T47D (cell line): ENCODE measurements at regions not wholly inside any gene's neighbourhood (a gene's known extent, or its start where the extent isn't known, plus 50 kb on each side); places are given as distances from the start of the nearest gene placed in this dataset.

Experiments
- DNase-seq, 2 experiments: peaks; one replicate each; pipeline versions ENCODE4 v3.0.0 to v3.0.0-alpha.2; 2011 to 2012; ENCODE audit warnings: low read depth in 1 of 2, low spot score in 1 of 2
- JUND ChIP-seq: IDR thresholded peaks from 2 replicates; pipeline ENCODE4 v1.6.1; 2012; ENCODE audit warnings: low read depth
- in situ Hi-C: cut with HindIII; loops from 2 replicates; pipeline ENCODE4 v1.10.0; 2016; ENCODE audit warnings: low sequenced_read_pairs, low pct_unique_long_range_greater_than_20kb

GRCh38 chr1:232403017-232403714 lies 226.8 kb downstream of the SIPA1L2 start:
- no peak for DNase-seq
- in situ Hi-C loops = no loop called here
- TF ChIP-seq JUND = no peak

- no peak for TF ChIP-seq JUND
- in situ Hi-C loops = no loop called here
- DNase-seq = no peak
Observed at GRCh38 chr1:232398823-232399222, 231.1 kb downstream of the SIPA1L2 start.

GRCh38 chr1:232393444-232394146 lies 236.3 kb downstream of the SIPA1L2 start:
- DNase-seq = no peak
- in situ Hi-C loops = no loop called here
- no peak for TF ChIP-seq JUND

GRCh38 chr1:232393010-232393409 lies 236.9 kb downstream of the SIPA1L2 start:
- in situ Hi-C loops = no loop called here
- DNase-seq = no peak
- no peak for TF ChIP-seq JUND

- TF ChIP-seq JUND = no peak
- in situ Hi-C loops = no loop called here
- no peak for DNase-seq
Observed at GRCh38 chr1:232390590-232390989, 239.3 kb downstream of the SIPA1L2 start.

GRCh38 chr1:232389744-232390143 lies 240.2 kb downstream of the SIPA1L2 start:
- no peak for DNase-seq
- in situ Hi-C loops = no loop called here
- TF ChIP-seq JUND = no peak

- in situ Hi-C loops = no loop called here
- no peak for DNase-seq
- no peak for TF ChIP-seq JUND
Observed at GRCh38 chr1:232388363-232388762, 241.6 kb downstream of the SIPA1L2 start.

GRCh38 chr1:232386721-232387510 lies 243.0 kb downstream of the SIPA1L2 start:
- no peak for DNase-seq
- TF ChIP-seq JUND = no peak
- in situ Hi-C loops = no loop called here

GRCh38 chr1:232386294-232386693 lies 243.6 kb downstream of the SIPA1L2 start:
- no peak for DNase-seq
- in situ Hi-C loops = no loop called here
- TF ChIP-seq JUND = no peak

- no peak for TF ChIP-seq JUND
- no peak for DNase-seq
- in situ Hi-C loops = no loop called here
Observed at GRCh38 chr1:232385221-232385620, 244.7 kb downstream of the SIPA1L2 start.

GRCh38 chr1:232384171-232384883 lies 245.6 kb downstream of the SIPA1L2 start:
- in situ Hi-C loops = no loop called here
- TF ChIP-seq JUND = no peak

GRCh38 chr1:232383455-232384123 lies 246.3 kb downstream of the SIPA1L2 start:
- no peak for TF ChIP-seq JUND
- in situ Hi-C loops = no loop called here
- DNase-seq = no peak

More at GRCh38 chr1:232384171-232384883, 245.6 kb downstream of the SIPA1L2 start:
- no peak for DNase-seq
